AG04450 (cell line): ENCODE measurements at regions not wholly inside any gene's neighbourhood (a gene's known extent, or its start where the extent isn't known, plus 50 kb on each side); places are given as distances from the start of the nearest gene placed in this dataset.
"Not testable (repeated sequence)": the region's sequence is repeated elsewhere in the genome, so short reads cannot be mapped to it uniquely, and the experiment has no call there.

ENCODE experiments used
- CTCF ChIA-PET: fragments of 300-600, 350-600 bp; formaldehyde crosslinking; extraction: SDS; loops from one replicate; lab custom pipeline; 2022; ENCODE audit warnings: antibody characterized with exemption, inconsistent platforms; lab: Charles Lee
- POLR2A ChIA-PET: fragments of 350-600 bp; formaldehyde crosslinking; extraction: SDS; loops from one replicate; lab custom pipeline; 2021; ENCODE audit warnings: antibody characterized with exemption, inconsistent platforms; lab: Yijun Ruan, JAX
- DNase-seq: peaks from one replicate; pipeline ENCODE4 v3.0.0-alpha.2; 2011; ENCODE audit warnings: low read depth, low spot score
- H3K27ac ChIP-seq: one replicate; pipeline ENCODE4 v1.5.1; 2012; ENCODE audit warnings: low read depth, low read length, control low read depth
- H3K27me3 ChIP-seq: one replicate; pipeline ENCODE4 v1.6.0; 2012; ENCODE audit warnings: low read length; ENCODE audit not compliant: control insufficient read depth, insufficient read depth
- H3K4me3 ChIP-seq: 2 replicates; pipeline ENCODE4 v1.5.1; 2011; ENCODE audit warnings: mild to moderate bottlenecking, low read depth, low read length, control low read depth
- H3K9me3 ChIP-seq: 2 replicates; pipeline ENCODE4 v1.5.1; 2012; ENCODE audit warnings: low read length; ENCODE audit not compliant: control insufficient read depth, insufficient read depth
- CTCF ChIP-seq: IDR thresholded peaks from 2 replicates; pipeline ENCODE4 v1.5.1; 2011; ENCODE audit warnings: low read depth, low read length, control low read depth, inconsistent platforms

- ChIA-PET POLR2A (no interaction called here), CTCF (no interaction called here)
- Histone ChIP-seq H3K4me3 (no peak overlapping the region), H3K27me3 (no peaks in the 10 kb centered on the region), H3K9me3 (peaks cover 7% of the 10 kb centered on the region; the same call in 1 of the 2 replicates), H3K27ac (no peak overlapping the region)
- TF ChIP-seq CTCF, result no peak
- DNase-seq, result no peak
These were observed 198.9 kb downstream of the CYLC2 start for GRCh38 chr9:103193992-103194391.

GRCh38 chr9:103203172-103203571 lies 208.0 kb downstream of the CYLC2 start:
- no peak for DNase-seq
- ChIA-PET CTCF (no interaction called here), POLR2A (no interaction called here)
- no peaks in the 10 kb centered on the region for H3K27me3 ChIP-seq
- no peak for TF ChIP-seq CTCF
- peaks cover 3% of the 10 kb centered on the region; the same call in 1 of the 2 replicates for H3K9me3 ChIP-seq
- no peak overlapping the region for H3K4me3 ChIP-seq
- H3K27ac ChIP-seq, result no peak overlapping the region

- H3K27ac ChIP-seq, DNase-seq, POLR2A ChIA-PET, CTCF ChIA-PET, H3K27me3 ChIP-seq, H3K4me3 ChIP-seq: not testable (repeated sequence)
- H3K9me3 ChIP-seq, result peaks cover 14% of the 10 kb centered on the region
These were observed 210.9 kb downstream of the CYLC2 start for GRCh38 chr9:103205881-103206585.

- no peak for TF ChIP-seq CTCF
- Histone ChIP-seq H3K27ac (no peak overlapping the region), H3K9me3 (peaks cover 11% of the 10 kb centered on the region; the same call in 1 of the 2 replicates), H3K4me3 (no peak overlapping the region), H3K27me3 (no peaks in the 10 kb centered on the region)
- DNase-seq, result no peak
- ChIA-PET CTCF (no interaction called here), POLR2A (no interaction called here)
These were observed 215.5 kb downstream of the CYLC2 start for GRCh38 chr9:103210607-103211006.

- no peak overlapping the region for H3K27ac ChIP-seq
- no peaks in the 10 kb centered on the region for H3K27me3 ChIP-seq
- H3K9me3 ChIP-seq, result peaks cover 4% of the 10 kb centered on the region; the same call in 1 of the 2 replicates
- DNase-seq, result no peak
- TF ChIP-seq CTCF, result no peak
- ChIA-PET POLR2A (no interaction called here), CTCF (no interaction called here)
- no peak overlapping the region for H3K4me3 ChIP-seq
These were observed 220.1 kb downstream of the CYLC2 start for GRCh38 chr9:103215197-103215596.
